Nephron progenitor cell (in vitro differentiated cells): ENCODE measurements at regions not wholly inside any gene's neighbourhood (a gene's known extent, or its start where the extent isn't known, plus 50 kb on each side); places are given as distances from the start of the nearest gene placed in this dataset.
"Not testable (repeated sequence)": the region's sequence is repeated elsewhere in the genome, so short reads cannot be mapped to it uniquely, and the experiment has no call there.

Experiments
- DNase-seq: peaks from one replicate; pipeline ENCODE4 v3.0.0; 2021
- H3K27ac Mint-ChIP-seq: 2 replicates; pipeline ENCODE4 v1.8.0; 2021; ENCODE audit warnings: mild to moderate bottlenecking, moderate library complexity, mixed read lengths
- H3K27me3 Mint-ChIP-seq: 2 replicates; pipeline ENCODE4 v1.8.0; 2021; ENCODE audit warnings: mild to moderate bottlenecking, low read depth, mixed read lengths; ENCODE audit not compliant: poor library complexity
- H3K36me3 Mint-ChIP-seq: 2 replicates; pipeline ENCODE4 v1.8.0; 2021; ENCODE audit warnings: low read depth, mixed read lengths
- H3K4me1 Mint-ChIP-seq: 2 replicates; pipeline ENCODE4 v1.8.0; 2021; ENCODE audit warnings: mixed read lengths
- H3K4me3 Mint-ChIP-seq: 2 replicates; pipeline ENCODE4 v1.8.0; 2021; ENCODE audit warnings: mild to moderate bottlenecking, moderate library complexity, mixed read lengths
- H3K9me3 Mint-ChIP-seq: 2 replicates; pipeline ENCODE4 v1.8.0; 2021; ENCODE audit warnings: mild to moderate bottlenecking, moderate library complexity, mixed read lengths
- CTCF ChIP-seq: fragments of 200-600 bp; sonication (generic); IDR thresholded peaks from 2 replicates; pipeline ENCODE4 v1.5.0; 2021; ENCODE audit warnings: antibody characterized with exemption

DNA sequence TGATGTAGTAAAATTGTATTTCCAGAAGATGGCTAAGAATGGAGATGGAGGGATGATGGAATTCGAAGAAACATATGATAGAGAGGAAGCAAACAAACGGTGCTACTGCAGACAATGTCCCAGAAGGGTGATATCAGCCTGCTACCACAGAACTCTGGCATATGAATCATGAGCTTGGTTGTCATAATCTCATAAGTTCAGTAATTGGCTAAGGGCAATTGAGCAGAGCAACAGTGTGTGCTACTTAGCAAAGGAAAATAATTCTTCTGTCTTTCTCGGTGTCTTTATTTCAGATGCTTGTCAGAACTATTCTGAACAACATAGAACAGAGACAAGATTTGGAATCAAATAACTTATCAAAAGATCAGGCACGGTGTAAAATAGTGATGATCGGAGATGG lies 407.3 kb downstream of the GBE1 start:
- Mint-ChIP-seq H3K36me3 (no peaks in the 10 kb centered on the region), H3K4me3 (no peak overlapping the region), H3K27me3 (peaks cover 3% of the 10 kb centered on the region), H3K9me3 (peaks cover 4% of the 10 kb centered on the region), H3K4me1 (no peaks in the 10 kb centered on the region), H3K27ac (no peak overlapping the region)
- TF ChIP-seq CTCF: no peak
- DNase-seq: no peak

- Mint-ChIP-seq H3K27ac (no peak overlapping the region), H3K27me3 (peaks cover 3% of the 10 kb centered on the region), H3K9me3 (peaks cover 4% of the 10 kb centered on the region), H3K36me3 (no peaks in the 10 kb centered on the region), H3K4me1 (no peaks in the 10 kb centered on the region), H3K4me3 (no peak overlapping the region)
- DNase-seq: no peak
- no peak for TF ChIP-seq CTCF
These were observed 408.6 kb downstream of the GBE1 start for GRCh38 chr3:81352867-81353266.

DNA sequence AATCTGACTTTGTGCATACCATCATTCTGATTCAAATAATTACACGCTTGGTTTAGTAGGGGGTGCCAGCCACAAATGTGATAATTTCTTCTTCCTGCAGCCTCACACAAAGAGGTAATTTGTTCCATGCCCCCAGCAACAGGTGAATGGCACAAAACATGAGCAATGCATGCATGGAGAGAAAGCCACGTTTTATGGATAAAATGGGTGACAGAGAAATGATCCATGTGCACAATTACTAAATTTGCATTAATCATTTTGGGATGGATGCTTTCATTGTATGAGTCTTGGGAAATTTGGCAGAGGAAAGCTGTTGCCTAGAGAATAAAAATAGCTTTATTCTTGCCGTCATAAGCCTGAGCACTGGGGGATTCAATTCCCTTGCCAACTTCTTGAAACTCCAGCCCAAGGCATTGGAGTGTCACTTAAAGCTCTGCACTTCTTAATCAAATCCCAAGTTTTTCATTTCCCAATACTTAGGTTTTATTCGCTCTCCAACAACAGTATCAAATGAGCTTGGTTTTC lies 411.6 kb downstream of the GBE1 start:
- Mint-ChIP-seq H3K9me3 (no peaks in the 10 kb centered on the region), H3K4me3 (no peak overlapping the region), H3K36me3 (no peaks in the 10 kb centered on the region), H3K27me3 (peaks cover 3% of the 10 kb centered on the region), H3K4me1 (peaks cover under 1% of the 10 kb centered on the region), H3K27ac (no peak overlapping the region)
- no peak for TF ChIP-seq CTCF
- DNase-seq: no peak

- peak; percentile 62 for TF ChIP-seq CTCF
- no peak for DNase-seq
- Mint-ChIP-seq H3K4me1 (peaks cover 4% of the 10 kb centered on the region), H3K36me3 (no peaks in the 10 kb centered on the region), H3K27ac (no peak overlapping the region), H3K9me3 (no peaks in the 10 kb centered on the region), H3K4me3 (no peak overlapping the region), H3K27me3 (no peaks in the 10 kb centered on the region)
These were observed 422.2 kb downstream of the GBE1 start for GRCh38 chr3:81339040-81339845.

GRCh38 chr3:81336470-81336869 lies 425.0 kb downstream of the GBE1 start:
- DNase-seq: no peak
- Mint-ChIP-seq H3K9me3 (no peaks in the 10 kb centered on the region), H3K36me3 (no peaks in the 10 kb centered on the region), H3K27ac (no peak overlapping the region), H3K27me3 (no peaks in the 10 kb centered on the region), H3K4me3 (no peak overlapping the region), H3K4me1 (no peaks in the 10 kb centered on the region)
- TF ChIP-seq CTCF: no peak

DNA sequence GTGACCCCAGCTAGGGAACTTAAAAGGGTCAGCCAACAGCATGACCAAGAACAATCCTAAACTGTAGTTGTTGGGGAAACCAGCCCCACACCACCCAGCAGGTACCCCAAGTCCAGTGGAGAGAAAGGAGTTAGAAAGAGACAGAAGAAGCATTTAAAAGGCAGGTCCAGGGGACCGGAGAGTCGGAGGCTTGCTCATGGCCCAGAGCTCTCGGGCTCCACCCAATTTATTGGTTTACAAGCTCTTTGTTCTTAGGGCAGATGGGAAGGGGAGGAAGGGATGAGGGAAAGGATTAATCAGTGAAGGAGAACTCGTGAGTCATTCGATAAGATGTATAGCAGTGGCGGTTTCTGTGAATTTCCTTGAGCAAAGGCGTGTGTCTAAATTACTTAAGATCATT lies 431.6 kb downstream of the GBE1 start:
- not testable (repeated sequence) for H3K4me1 Mint-ChIP-seq, H3K27me3 Mint-ChIP-seq, H3K4me3 Mint-ChIP-seq, H3K9me3 Mint-ChIP-seq, DNase-seq, H3K36me3 Mint-ChIP-seq, H3K27ac Mint-ChIP-seq
